AG10803 (cell line): ENCODE measurements at regions not wholly inside any gene's neighbourhood (a gene's known extent, or its start where the extent isn't known, plus 50 kb on each side); places are given as distances from the start of the nearest gene placed in this dataset.
"Not testable (repeated sequence)": the region's sequence is repeated elsewhere in the genome, so short reads cannot be mapped to it uniquely, and the experiment has no call there.

Experiments
- DNase-seq: peaks from one replicate; pipeline ENCODE4 v3.0.0; 2010; ENCODE audit warnings: low read depth
- H3K4me3 ChIP-seq: 2 replicates; pipeline ENCODE4 v1.5.1; 2011; ENCODE audit warnings: mild to moderate bottlenecking, low read length, control low read depth
- TF ChIP-seq, protein P1 (sequence below): conservative IDR thresholded peaks from 2 replicates; pipeline ENCODE4 v1.5.1; 2011; ENCODE audit warnings: mild to moderate bottlenecking, low read length, control low read depth, inconsistent platforms

DNA sequence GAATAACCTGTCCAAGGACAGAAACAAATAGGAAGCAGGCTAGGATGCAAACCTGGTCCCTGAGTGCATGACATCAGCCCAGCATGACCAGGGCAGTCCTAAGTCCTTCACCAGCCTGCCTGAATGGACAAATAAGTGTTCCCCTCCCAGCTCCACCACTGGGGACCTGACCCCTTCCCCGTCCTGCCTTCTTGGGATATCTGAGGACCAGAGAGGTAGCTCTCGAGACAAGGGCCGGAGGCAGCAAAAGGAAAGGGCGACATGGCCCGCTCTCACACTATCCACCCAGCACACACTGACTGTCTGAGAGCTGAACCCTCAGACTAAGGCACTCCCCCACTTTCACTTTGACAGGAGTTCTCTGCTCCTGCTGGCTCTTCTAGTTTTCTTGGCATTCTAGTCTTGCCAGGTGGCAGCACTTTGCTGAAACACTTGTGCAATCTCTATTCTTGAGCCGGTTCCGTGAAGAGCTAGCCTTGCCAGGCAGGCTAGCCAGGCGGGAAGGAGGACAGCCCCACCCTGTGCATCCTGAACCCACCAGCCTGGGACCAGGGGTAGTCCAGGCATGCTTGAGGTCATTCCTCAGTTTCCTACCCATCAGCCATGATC is 251.1 kb upstream of the RAB4A start:
- no peak for DNase-seq
- TF ChIP-seq, protein P1, sequence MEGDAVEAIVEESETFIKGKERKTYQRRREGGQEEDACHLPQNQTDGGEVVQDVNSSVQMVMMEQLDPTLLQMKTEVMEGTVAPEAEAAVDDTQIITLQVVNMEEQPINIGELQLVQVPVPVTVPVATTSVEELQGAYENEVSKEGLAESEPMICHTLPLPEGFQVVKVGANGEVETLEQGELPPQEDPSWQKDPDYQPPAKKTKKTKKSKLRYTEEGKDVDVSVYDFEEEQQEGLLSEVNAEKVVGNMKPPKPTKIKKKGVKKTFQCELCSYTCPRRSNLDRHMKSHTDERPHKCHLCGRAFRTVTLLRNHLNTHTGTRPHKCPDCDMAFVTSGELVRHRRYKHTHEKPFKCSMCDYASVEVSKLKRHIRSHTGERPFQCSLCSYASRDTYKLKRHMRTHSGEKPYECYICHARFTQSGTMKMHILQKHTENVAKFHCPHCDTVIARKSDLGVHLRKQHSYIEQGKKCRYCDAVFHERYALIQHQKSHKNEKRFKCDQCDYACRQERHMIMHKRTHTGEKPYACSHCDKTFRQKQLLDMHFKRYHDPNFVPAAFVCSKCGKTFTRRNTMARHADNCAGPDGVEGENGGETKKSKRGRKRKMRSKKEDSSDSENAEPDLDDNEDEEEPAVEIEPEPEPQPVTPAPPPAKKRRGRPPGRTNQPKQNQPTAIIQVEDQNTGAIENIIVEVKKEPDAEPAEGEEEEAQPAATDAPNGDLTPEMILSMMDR: no peak
- H3K4me3 ChIP-seq: no peak overlapping the region

DNA sequence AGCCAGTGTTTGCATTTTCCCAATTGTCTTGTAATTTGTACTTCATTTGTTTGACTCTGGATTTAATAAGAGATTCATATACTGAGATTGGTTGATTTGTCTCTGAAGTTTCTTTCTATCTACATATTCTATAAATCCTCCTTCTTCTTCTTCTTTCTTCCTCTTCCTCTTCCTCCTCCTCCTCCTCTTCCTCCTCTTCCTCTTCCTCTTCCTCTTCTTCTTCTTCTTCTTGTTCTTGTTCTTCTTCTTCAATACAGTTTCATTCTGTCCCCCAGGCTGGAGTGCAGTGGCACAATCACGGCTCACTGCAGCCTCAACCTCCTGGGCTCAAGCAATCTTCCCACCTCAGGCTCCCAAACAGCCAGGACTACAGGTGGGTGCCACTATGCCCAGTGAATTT is 249.9 kb upstream of the RAB4A start:
- not testable (repeated sequence) for H3K4me3 ChIP-seq, DNase-seq

DNA sequence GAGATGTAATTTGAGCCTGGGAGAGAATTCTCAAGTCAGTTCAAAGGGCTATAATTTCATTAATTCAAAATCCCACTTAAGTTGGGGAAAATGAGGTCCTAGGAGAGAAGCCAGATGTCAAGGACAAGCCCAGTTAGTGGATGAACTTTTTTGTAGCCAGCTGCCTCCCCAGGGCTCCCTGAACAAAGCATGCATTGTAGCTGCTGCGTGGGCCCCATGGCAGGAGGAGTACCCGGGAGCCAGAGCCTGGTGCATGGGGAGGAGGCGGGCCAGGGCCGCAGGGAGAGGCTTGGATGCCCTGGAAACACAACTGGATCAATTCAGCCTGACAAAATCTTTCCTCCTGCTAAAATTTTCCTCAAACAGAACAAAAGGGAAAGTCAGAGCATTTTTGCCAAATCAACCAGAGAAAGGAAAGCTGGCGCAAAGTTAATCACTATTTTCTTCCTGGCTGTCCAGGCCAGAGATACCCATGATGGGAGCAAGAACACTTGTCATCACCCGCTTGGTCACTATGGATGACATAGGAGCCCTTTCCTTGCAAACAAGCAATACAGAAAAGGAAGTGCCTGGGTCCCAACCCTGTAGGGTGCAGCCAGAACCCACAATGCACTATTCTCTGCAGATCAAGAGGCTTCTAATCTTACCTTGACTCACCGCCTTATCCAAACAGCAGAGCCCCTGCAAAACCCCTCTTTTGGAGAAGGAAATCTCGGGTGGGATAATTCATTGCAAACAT is 248.1 kb upstream of the RAB4A start:
- TF ChIP-seq, protein P1: no peak
- no peak for DNase-seq
- H3K4me3 ChIP-seq: no peak overlapping the region

DNA sequence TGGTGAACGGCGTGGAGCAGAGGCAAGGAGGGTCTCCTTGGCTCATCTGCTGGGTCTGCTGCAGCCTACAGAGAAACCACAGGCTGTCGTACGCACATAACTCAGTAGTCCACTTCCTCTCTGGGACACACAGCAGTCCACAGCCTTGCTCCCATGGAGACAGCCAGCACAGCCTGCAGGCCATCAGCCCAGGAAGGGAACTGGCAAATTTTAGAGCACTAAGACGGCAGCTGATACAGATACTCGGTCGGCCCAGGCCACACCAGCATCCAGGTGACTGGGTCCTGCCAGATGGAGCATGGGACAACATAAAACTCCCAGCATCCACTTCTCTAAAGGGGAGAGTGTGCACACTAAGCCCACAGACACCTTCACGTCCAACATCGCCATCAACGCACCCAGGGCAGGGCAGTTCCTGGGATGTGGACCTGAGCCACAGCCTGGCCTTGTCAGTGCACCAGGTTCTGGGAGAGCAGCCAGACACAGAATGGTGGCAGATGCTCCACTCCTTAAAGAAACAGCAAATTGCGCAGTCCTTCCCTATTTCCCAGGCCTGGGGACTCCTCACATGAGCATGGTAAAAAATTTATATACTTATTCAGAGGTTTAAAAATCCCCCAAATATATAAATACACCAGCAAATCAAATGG is 247.1 kb upstream of the RAB4A start:
- no peak for DNase-seq
- TF ChIP-seq, protein P1: no peak
- no peak overlapping the region for H3K4me3 ChIP-seq

DNA sequence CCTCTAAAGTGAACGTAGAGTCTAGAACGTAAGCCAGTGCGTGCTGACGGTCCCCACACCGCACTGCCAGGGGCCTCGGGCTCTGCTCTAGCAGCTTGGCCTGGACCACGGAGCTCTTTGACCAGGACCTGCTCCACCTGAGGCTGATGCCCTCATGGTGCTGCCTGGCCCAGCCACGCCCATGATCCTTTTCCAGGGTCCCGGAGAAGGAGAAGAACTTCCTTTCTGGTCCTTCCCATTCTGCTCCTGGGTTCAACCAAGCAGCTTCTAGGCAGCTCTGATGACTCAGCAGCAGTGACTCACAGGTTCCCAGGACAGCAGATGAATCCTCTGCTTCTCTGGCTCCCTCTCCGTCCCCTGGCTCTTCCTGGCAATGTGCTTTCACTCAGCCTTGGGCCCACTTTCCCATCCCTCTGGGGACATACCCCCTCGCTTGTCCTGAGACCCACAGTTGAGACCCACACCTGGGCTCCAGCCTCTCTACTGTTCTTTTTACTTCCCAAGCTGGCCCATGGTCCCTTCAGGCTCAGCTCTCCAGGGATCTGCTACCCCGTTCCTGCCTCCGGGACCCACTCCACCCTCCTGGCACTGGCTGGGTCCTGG is 246.3 kb upstream of the RAB4A start:
- DNase-seq: peak; percentile 84
- TF ChIP-seq, protein P1: peak; percentile 21
- H3K4me3 ChIP-seq: no peak overlapping the region

DNA sequence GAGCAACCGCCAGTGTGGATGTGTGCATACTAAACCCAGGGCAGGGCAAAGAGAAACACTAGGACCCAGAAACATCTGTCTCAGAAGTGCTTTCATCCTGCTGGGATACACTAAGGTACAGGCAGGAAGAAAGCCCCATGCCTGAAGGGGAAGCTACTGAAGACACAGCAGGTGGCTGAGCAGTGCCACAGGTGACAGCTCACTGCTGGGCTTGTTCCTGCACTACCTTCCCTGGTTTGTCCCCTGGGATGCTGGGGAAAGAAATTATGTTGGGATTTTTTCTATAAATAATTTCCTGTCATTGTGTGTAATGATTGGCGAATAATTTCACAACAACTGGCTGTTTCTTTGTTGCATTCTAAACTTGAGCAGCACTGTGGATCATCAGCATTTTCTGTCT is 245.3 kb upstream of the RAB4A start:
- no peak for DNase-seq
- no peak overlapping the region for H3K4me3 ChIP-seq
- TF ChIP-seq, protein P1: no peak

DNA sequence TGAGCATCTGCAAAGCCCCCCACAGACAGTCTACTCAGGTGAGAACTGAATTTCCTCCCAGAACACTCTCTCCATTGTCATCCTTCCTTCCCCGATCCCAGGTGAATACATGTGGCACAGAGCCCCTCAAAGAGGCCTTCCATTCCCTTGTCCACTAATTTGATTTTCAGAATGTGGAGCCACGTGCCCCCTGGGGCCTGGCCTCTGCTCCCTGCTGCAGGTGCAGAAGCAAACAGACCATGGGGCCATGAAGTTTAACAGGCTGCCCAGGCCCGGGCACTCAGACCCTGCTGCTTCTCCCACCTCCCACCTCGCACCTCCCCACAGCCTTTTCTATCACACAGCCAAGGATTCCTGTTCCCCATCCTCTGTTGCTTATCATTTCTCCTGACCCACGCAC is 243.8 kb upstream of the RAB4A start:
- DNase-seq: no peak
- H3K4me3 ChIP-seq: no peak overlapping the region
- TF ChIP-seq, protein P1: no peak
